ENCODE measurements at regions not wholly inside any gene's neighbourhood (a gene's known extent, or its start where the extent isn't known, plus 50 kb on each side); places are given as distances from the start of the nearest gene placed in this dataset.

GRCh38 chr19:32178401-32178800 lies 167.0 kb upstream of the ZNF507 start:
- Histone ChIP-seq H3K27ac (ENCODE audit: low read length) (no peak overlapping the region), H3K79me2 (ENCODE audit: low read length) (no peaks in the 10 kb centered on the region), H3K4me2 (ENCODE audit: low read length) (no peak overlapping the region), H3K9ac (ENCODE audit: low read length) (no peak overlapping the region), H3K4me3 (ENCODE audit: low read length) (no peak overlapping the region), H3K27me3 (ENCODE audit: low read depth, low read length) (no peaks in the 10 kb centered on the region), H3K4me1 (ENCODE audit: low read length) (no peaks in the 10 kb centered on the region), H3K36me3 (replicated peaks; ENCODE audit: low read depth, low read length) (no peaks in the 10 kb centered on the region), H3K9me3 (ENCODE audit: insufficient read depth, low read length) (no peaks in the 10 kb centered on the region), H2AFZ (ENCODE audit: low read depth, low read length) (no peak overlapping the region), H4K20me1 (ENCODE audit: insufficient read depth, low read length) (no peaks in the 10 kb centered on the region)
- no peak for TF ChIP-seq EZH2phosphoT487 (IDR thresholded peaks at IDR 0.05; ENCODE audit: low read depth)
- no peak for TF ChIP-seq CTCF (IDR thresholded peaks at IDR 0.05; ENCODE audit: low read depth, low read length)

DNA sequence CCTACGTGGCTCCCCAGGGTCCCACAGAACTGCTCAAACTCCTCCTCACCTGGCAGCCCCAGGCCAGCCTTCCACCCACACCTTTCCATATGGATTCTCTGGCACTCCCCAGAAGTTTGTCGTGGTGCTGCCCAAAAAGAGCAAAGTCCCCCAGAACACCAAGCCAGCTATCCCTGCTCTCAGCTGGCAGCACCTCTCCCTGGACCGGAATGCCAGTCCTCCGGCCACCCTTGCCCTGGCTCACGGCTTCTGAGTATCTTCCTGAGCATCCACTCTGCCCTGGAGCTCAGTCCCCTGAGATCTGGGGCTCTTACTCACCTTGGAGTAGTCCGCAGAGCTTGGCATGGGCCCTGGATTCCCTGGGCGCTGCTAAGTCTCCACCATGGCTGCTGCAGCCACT lies 166.5 kb upstream of the ZNF507 start:
- Histone ChIP-seq H4K20me1 (ENCODE audit: insufficient read depth, low read length) (no peaks in the 10 kb centered on the region), H3K27me3 (ENCODE audit: low read depth, low read length) (no peaks in the 10 kb centered on the region), H3K9ac (ENCODE audit: low read length) (no peak overlapping the region), H3K4me3 (ENCODE audit: low read length) (no peak overlapping the region), H3K4me2 (ENCODE audit: low read length) (no peak overlapping the region), H3K9me3 (ENCODE audit: insufficient read depth, low read length) (no peaks in the 10 kb centered on the region), H3K4me1 (ENCODE audit: low read length) (no peaks in the 10 kb centered on the region), H3K79me2 (ENCODE audit: low read length) (no peaks in the 10 kb centered on the region), H3K36me3 (replicated peaks; ENCODE audit: low read depth, low read length) (no peaks in the 10 kb centered on the region), H2AFZ (ENCODE audit: low read depth, low read length) (no peak overlapping the region), H3K27ac (ENCODE audit: low read length) (no peak overlapping the region)
- no peak for TF ChIP-seq CTCF (IDR thresholded peaks at IDR 0.05; ENCODE audit: low read depth, low read length)
- no peak for TF ChIP-seq EZH2phosphoT487 (IDR thresholded peaks at IDR 0.05; ENCODE audit: low read depth)

- no peak overlapping the region for H3K27ac ChIP-seq (ENCODE audit: low read length)
- H3K4me1 ChIP-seq (ENCODE audit: low read length), result no peaks in the 10 kb centered on the region
- no peak overlapping the region for H2AFZ ChIP-seq (ENCODE audit: low read depth, low read length)
- no peak overlapping the region for H3K4me3 ChIP-seq (ENCODE audit: low read length)
- H3K79me2 ChIP-seq (ENCODE audit: low read length), result no peaks in the 10 kb centered on the region
- no peak overlapping the region for H3K4me2 ChIP-seq (ENCODE audit: low read length)
- TF ChIP-seq CTCF (IDR thresholded peaks at IDR 0.05; ENCODE audit: low read depth, low read length) (no peak), EZH2phosphoT487 (IDR thresholded peaks at IDR 0.05; ENCODE audit: low read depth) (no peak)
- no peaks in the 10 kb centered on the region for H4K20me1 ChIP-seq (ENCODE audit: insufficient read depth, low read length)
- no peak overlapping the region for H3K9ac ChIP-seq (ENCODE audit: low read length)
- no peaks in the 10 kb centered on the region for H3K27me3 ChIP-seq (ENCODE audit: low read depth, low read length)
- no peaks in the 10 kb centered on the region for H3K9me3 ChIP-seq (ENCODE audit: insufficient read depth, low read length)
- H3K36me3 ChIP-seq (replicated peaks; ENCODE audit: low read depth, low read length), result no peaks in the 10 kb centered on the region
Observed at GRCh38 chr19:32181216-32181920, 164.0 kb upstream of the ZNF507 start.

DNA sequence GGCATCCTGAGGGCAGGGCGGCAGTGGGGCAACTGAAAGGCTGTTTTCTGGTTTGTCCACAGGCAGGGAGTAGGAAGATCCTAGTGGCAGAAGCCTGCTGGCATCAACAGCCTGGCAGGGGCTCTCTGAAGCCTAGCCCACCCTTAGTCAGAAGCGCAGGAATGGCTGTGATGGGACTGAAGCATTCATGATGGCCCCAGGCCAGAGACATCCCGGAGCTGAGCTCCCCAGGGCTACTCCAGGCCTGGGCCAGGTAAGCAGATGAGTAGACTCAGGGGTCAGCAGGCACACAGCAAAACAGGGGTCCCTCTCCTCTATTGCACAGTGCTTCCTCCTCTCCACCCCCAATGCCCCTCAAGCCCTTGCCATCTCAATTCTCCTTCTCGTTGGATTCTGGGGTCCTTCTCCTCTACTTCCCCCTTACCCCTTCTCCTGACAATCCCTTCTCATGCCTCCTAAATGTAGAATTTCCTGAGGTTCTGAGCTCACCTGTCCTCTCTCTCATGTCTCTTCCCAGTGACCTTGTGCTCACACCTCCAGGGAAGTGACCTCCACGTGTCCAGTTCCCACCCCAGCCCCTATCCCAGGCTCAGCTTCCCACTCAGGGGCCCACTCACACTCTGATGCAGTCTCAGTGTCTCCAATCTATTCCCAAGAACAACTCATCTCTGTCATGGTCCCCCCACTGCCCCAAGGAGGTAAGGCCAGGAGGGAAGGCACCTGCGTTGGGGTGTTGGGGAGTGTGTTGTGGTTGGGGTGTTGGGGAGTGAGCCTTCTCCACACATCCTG lies 158.7 kb upstream of the ZNF507 start:
- Histone ChIP-seq H3K4me1 (ENCODE audit: low read length) (no peaks in the 10 kb centered on the region), H3K27me3 (ENCODE audit: low read depth, low read length) (no peaks in the 10 kb centered on the region), H3K9ac (ENCODE audit: low read length) (no peak overlapping the region), H3K4me3 (ENCODE audit: low read length) (no peak overlapping the region), H3K27ac (ENCODE audit: low read length) (no peak overlapping the region), H4K20me1 (ENCODE audit: insufficient read depth, low read length) (no peaks in the 10 kb centered on the region), H3K4me2 (ENCODE audit: low read length) (no peak overlapping the region), H3K79me2 (ENCODE audit: low read length) (no peaks in the 10 kb centered on the region), H2AFZ (ENCODE audit: low read depth, low read length) (no peak overlapping the region), H3K36me3 (replicated peaks; ENCODE audit: low read depth, low read length) (no peaks in the 10 kb centered on the region), H3K9me3 (ENCODE audit: insufficient read depth, low read length) (no peaks in the 10 kb centered on the region)
- no peak for TF ChIP-seq EZH2phosphoT487 (IDR thresholded peaks at IDR 0.05; ENCODE audit: low read depth)

Measured in OCI-LY3 (cell line).